ENCODE measurements at regions not wholly inside any gene's neighbourhood (a gene's known extent, or its start where the extent isn't known, plus 50 kb on each side); places are given as distances from the start of the nearest gene placed in this dataset.

- TF ChIP-seq KDM1A (IDR thresholded peaks at IDR 0.05), result peak in 1 of 2 experiments; percentile 86; a peak in 2 of 4 replicates
- TF ChIP-seq GATAD2A (IDR thresholded peaks at IDR 0.05), result no peak
- 0 out of 2 replicates have a peak, but pooled peaks have one; percentile 5 for TF ChIP-seq ZNF764 (CRISPR knock-in tag; IDR thresholded peaks at IDR 0.05; ENCODE audit: low read depth)
- TF ChIP-seq KAT7 (CRISPR knock-in tag; IDR thresholded peaks at IDR 0.05; ENCODE audit: borderline replicate concordance), result no peak
- TF ChIP-seq AFF1 (IDR thresholded peaks at IDR 0.05; ENCODE audit: low read depth in 1 of 2, partially characterized antibody in 2 of 2), result peak in 1 of 2 experiments; percentile 71
- TF ChIP-seq MAZ (CRISPR knock-in tag; conservative IDR thresholded peaks at IDR 0.05 in 1 of 2, IDR thresholded peaks at IDR 0.05 in 1 of 2), result 0 out of 4 replicates have a peak, but pooled peaks of 1 of the 2 experiments have one; percentile 16
- TF ChIP-seq MTF1 (CRISPR knock-in tag; IDR thresholded peaks at IDR 0.05; ENCODE audit: borderline replicate concordance), result no peak
- no peak for TF ChIP-seq SMC3 (conservative IDR thresholded peaks at IDR 0.05; ENCODE audit: insufficient read depth, low read depth, low read length)
- no peak for TF ChIP-seq ZC3H11A (IDR thresholded peaks at IDR 0.05; ENCODE audit: low read depth, low read length)
- TF ChIP-seq ZNF444 (CRISPR knock-in tag; IDR thresholded peaks at IDR 0.05), result peak; percentile 88
- no peak for TF ChIP-seq SPI1 (IDR thresholded peaks at IDR 0.05; ENCODE audit: borderline replicate concordance, low read depth, low read length)
- TF ChIP-seq NFIC (IDR thresholded peaks at IDR 0.05), result no peak
- TF ChIP-seq RREB1 (CRISPR knock-in tag; IDR thresholded peaks at IDR 0.05), result no peak
- TF ChIP-seq ZNF232 (CRISPR knock-in tag; IDR thresholded peaks at IDR 0.05), result no peak
- TF ChIP-seq MEF2A (IDR thresholded peaks at IDR 0.05; ENCODE audit: control insufficient read depth, low read depth, low read length), result no peak
- TF ChIP-seq NFYB (IDR thresholded peaks at IDR 0.05; ENCODE audit: extremely low read depth, insufficient read length), result no peak
Observed at GRCh38 chr6:6751619-6752023, 163.1 kb downstream of the LY86 start (continued).

Data from K562 (cell line).